GM12892 (cell line): ENCODE measurements at regions not wholly inside any gene's neighbourhood (a gene's known extent, or its start where the extent isn't known, plus 50 kb on each side); places are given as distances from the start of the nearest gene placed in this dataset.

Source experiments
- POLR2A ChIP-seq: IDR thresholded peaks from 2 replicates; pipeline ENCODE4 v1.6.1; 2011; ENCODE audit warnings: low read depth, low read length, control low read depth
- POLR2AphosphoS5 ChIP-seq: IDR thresholded peaks from 2 replicates; pipeline ENCODE4 v1.6.1; 2011; ENCODE audit warnings: low read depth, low read length, control low read depth
- TAF1 ChIP-seq: IDR thresholded peaks from 2 replicates; pipeline ENCODE4 v1.6.1; 2011; ENCODE audit warnings: low read depth, mild to moderate bottlenecking, control low read depth, low read length, borderline replicate concordance

DNA sequence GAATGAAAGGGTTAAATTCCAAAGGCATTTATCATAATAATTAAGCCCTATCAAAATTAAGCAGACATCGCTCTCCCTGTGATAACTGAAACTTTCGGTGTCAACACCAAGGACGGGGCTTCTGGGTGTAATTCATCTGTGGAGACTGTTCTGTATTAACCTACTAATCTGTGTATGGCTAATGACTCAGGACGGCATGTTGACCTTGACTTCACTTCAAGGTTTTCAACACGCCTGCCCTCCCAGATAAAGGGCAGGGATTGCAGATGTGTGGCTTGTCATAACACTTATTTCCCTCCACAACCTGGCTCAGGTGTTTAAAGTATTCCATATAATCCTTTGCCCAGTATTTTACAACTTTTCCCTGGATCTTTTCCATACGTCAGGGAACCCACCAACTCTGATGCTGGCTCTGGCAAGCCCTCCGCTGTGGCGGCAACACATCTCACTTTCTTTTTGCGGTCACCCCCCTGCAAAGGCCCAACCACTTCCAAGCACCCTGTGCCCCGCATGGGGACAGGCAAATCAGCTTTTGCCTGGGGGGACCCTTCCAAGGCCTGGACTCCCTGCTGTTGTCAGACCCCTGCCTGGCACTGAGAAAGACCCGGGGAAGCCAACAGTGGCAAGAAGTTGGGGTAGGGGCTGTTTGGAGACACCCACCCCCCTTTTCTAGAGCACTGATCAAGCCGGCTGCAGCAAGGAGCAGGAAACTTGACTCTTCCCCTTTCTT is 93.2 kb upstream of the MEF2A start:
- no peak for TF ChIP-seq TAF1
- no peak for TF ChIP-seq POLR2A
- TF ChIP-seq POLR2AphosphoS5, result no peak
